AG10803 (cell line): ENCODE measurements at regions not wholly inside any gene's neighbourhood (a gene's known extent, or its start where the extent isn't known, plus 50 kb on each side); places are given as distances from the start of the nearest gene placed in this dataset.
A peak's percentile ranks its signal among the peaks of the same experiment; 100 is the strongest.

Experiments used
- DNase-seq: peaks from one replicate; pipeline ENCODE4 v3.0.0; 2010; ENCODE audit warnings: low read depth
- H3K4me3 ChIP-seq: 2 replicates; pipeline ENCODE4 v1.5.1; 2011; ENCODE audit warnings: mild to moderate bottlenecking, low read length, control low read depth
- CTCF ChIP-seq: conservative IDR thresholded peaks from 2 replicates; pipeline ENCODE4 v1.5.1; 2011; ENCODE audit warnings: mild to moderate bottlenecking, low read length, control low read depth, inconsistent platforms

GRCh38 chr16:72468582-72468981 lies 296.6 kb upstream of the PMFBP1 start:
- H3K4me3 ChIP-seq, result no peak overlapping the region
- no peak for TF ChIP-seq CTCF
- DNase-seq, result no peak

GRCh38 chr16:72467157-72467759 lies 295.3 kb upstream of the PMFBP1 start:
- DNase-seq, result peak; percentile 61
- no peak overlapping the region for H3K4me3 ChIP-seq
- peak; percentile 89 for TF ChIP-seq CTCF

GRCh38 chr16:72464597-72465368 lies 292.8 kb upstream of the PMFBP1 start:
- DNase-seq, result no peak
- H3K4me3 ChIP-seq, result no peak overlapping the region
- TF ChIP-seq CTCF, result no peak

- H3K4me3 ChIP-seq, result no peak overlapping the region
- no peak for TF ChIP-seq CTCF
- no peak for DNase-seq
Observed at GRCh38 chr16:72464052-72464451, 292.1 kb upstream of the PMFBP1 start.

GRCh38 chr16:72458035-72458434 lies 286.1 kb upstream of the PMFBP1 start:
- no peak for TF ChIP-seq CTCF
- H3K4me3 ChIP-seq, result no peak overlapping the region
- no peak for DNase-seq

- no peak for DNase-seq
- TF ChIP-seq CTCF, result no peak
Observed at GRCh38 chr16:72457243-72457940, 285.4 kb upstream of the PMFBP1 start.

More at GRCh38 chr16:72457243-72457940, 285.4 kb upstream of the PMFBP1 start:
- H3K4me3 ChIP-seq, result no peak overlapping the region
